AG04449 (cell line): ENCODE measurements at regions not wholly inside any gene's neighbourhood (a gene's known extent, or its start where the extent isn't known, plus 50 kb on each side); places are given as distances from the start of the nearest gene placed in this dataset.

Source experiments
- CTCF ChIA-PET: fragments of 350-600 bp; formaldehyde crosslinking; extraction: SDS; loops from one replicate; lab custom pipeline; 2021; ENCODE audit warnings: antibody characterized with exemption; lab: Yijun Ruan, JAX
- POLR2A ChIA-PET: fragments of 400-600, 350-600 bp; formaldehyde crosslinking; extraction: SDS; loops from one replicate; lab custom pipeline; 2020; ENCODE audit warnings: antibody characterized with exemption, inconsistent platforms; lab: Yijun Ruan, JAX
- DNase-seq: peaks from one replicate; pipeline ENCODE4 v3.0.0-alpha.2; 2010; ENCODE audit warnings: low read depth, low spot score
- H3K4me3 ChIP-seq: 2 replicates; pipeline ENCODE4 v1.5.1; 2011; ENCODE audit warnings: low read depth, mild to moderate bottlenecking, control low read depth, low read length
- CTCF ChIP-seq: IDR thresholded peaks from one replicate; pipeline ENCODE4 v1.5.1; 2011; ENCODE audit warnings: mild to moderate bottlenecking, moderate library complexity, low read length, control low read depth, inconsistent platforms; ENCODE audit not compliant: insufficient read depth; ENCODE audit errors: missing control alignments

- no peak overlapping the region for H3K4me3 ChIP-seq
- ChIA-PET CTCF (no interaction called here), POLR2A (no interaction called here)
- no peak for DNase-seq
- no peak for TF ChIP-seq CTCF
Measured at GRCh38 chr18:68299906-68300305, 415.0 kb downstream of the TMX3 start.

DNA sequence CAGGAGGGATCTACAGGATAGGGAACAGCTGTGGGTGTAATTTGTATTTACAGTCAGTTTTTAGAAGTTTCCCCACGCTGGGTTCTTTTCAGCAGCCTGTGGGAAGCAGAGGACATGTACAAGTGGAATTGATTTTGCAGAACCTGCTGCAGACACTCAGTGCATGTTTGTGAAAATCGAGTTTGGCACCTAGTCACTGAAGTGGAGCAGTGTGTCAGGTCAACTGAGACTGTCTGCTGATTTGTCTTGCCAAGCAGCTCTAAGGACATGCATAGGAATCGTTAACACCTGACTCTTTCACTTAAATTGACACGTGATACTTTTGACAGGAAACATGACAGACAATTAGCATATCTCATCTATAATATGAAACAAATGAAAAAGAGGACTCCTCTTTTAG, 416.6 kb downstream of the TMX3 start:
- ChIA-PET POLR2A (no interaction called here), CTCF (no interaction called here)
- TF ChIP-seq CTCF, result no peak
- H3K4me3 ChIP-seq, result no peak overlapping the region
- DNase-seq, result no peak

GRCh38 chr18:68288408-68288807, 426.5 kb downstream of the TMX3 start:
- TF ChIP-seq CTCF, result no peak
- no peak overlapping the region for H3K4me3 ChIP-seq
- DNase-seq, result no peak
- ChIA-PET CTCF (interaction anchor here (0.9 kb wide), 1 partner anchor 9 kb away, joined by 3 read pairs; no protein-coding TSS in a partner anchor), POLR2A (no interaction called here)

DNA sequence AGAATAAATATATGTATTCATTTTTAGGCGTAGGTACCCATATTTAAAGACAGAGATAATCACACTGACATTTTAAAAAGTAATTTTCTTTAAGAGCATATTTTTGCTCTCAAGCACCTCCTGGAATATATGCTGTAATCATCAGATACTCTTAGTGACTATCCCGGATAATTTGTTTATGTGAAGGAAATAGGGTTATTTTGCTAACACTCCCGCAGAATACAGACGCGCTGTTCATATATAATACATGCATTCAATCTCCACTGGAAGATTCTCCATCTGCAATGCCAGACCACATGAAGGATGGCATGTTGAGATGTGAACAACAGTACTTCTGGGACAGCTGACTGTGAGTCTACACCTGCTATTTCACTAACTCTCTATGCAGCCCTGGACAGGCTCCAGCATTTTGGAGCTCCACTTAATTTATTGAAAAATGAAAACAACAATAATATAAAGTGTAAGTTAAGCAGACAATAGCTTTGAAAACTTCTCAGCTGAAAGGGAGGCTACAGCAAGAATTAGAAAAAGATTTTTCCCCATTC, 430.6 kb downstream of the TMX3 start:
- TF ChIP-seq CTCF, result no peak
- CTCF ChIA-PET, result no interaction called here
- POLR2A ChIA-PET, result no interaction called here
- no peak for DNase-seq
- no peak overlapping the region for H3K4me3 ChIP-seq

- no peak for TF ChIP-seq CTCF
Measured at GRCh38 chr18:68283834-68284233, 431.1 kb downstream of the TMX3 start.

GRCh38 chr18:68282232-68282631, 432.7 kb downstream of the TMX3 start:
- H3K4me3 ChIP-seq, result no peak overlapping the region
- CTCF ChIA-PET, result no interaction called here
- DNase-seq, result no peak
- POLR2A ChIA-PET, result no interaction called here
- no peak for TF ChIP-seq CTCF

More at GRCh38 chr18:68283834-68284233, 431.1 kb downstream of the TMX3 start:
- ChIA-PET CTCF (no interaction called here), POLR2A (no interaction called here)
- H3K4me3 ChIP-seq, result no peak overlapping the region
- DNase-seq, result no peak
